SU-DHL-6 (cell line): ENCODE measurements at regions not wholly inside any gene's neighbourhood (a gene's known extent, or its start where the extent isn't known, plus 50 kb on each side); places are given as distances from the start of the nearest gene placed in this dataset.

Source experiments
- CTCF ChIP-seq: fragments of 200-600 bp; sonication (generic); IDR thresholded peaks from one replicate; pipeline ENCODE4 v1.5.1; 2017; ENCODE audit warnings: antibody characterized with exemption, mild to moderate bottlenecking, low read length, moderate library complexity; ENCODE audit not compliant: insufficient read depth, poor library complexity, severe bottlenecking
- EZH2phosphoT487 ChIP-seq: fragments of 200-600 bp; sonication (generic), shearing (Covaris generic); conservative IDR thresholded peaks from 2 replicates; pipeline ENCODE4 v1.6.1; 2018; ENCODE audit warnings: mild to moderate bottlenecking, antibody characterized with exemption, low read length, moderate library complexity, mixed read lengths

GRCh38 chr5:81820863-81821262 is 70.0 kb upstream of the SSBP2 start:
- TF ChIP-seq CTCF (no peak), EZH2phosphoT487 (no peak)
